H1 (cell line): ENCODE measurements at regions not wholly inside any gene's neighbourhood (a gene's known extent, or its start where the extent isn't known, plus 50 kb on each side); places are given as distances from the start of the nearest gene placed in this dataset.
"Not testable (repeated sequence)": the region's sequence is repeated elsewhere in the genome, so short reads cannot be mapped to it uniquely, and the experiment has no call there.

Experiments used
- ATF3 ChIP-seq: IDR thresholded peaks from 2 replicates; pipeline ENCODE4 v1.6.1; 2011; ENCODE audit warnings: low read depth, mild to moderate bottlenecking, low read length; ENCODE audit not compliant: insufficient read depth
- BACH1 ChIP-seq: IDR thresholded peaks from 2 replicates; pipeline ENCODE4 v1.6.1; 2012; ENCODE audit warnings: low read length, improper control_type of control experiment
- CBX5 ChIP-seq: fragments of 300-800, 300-1000 bp; sonication (generic); IDR thresholded peaks from 2 replicates; pipeline ENCODE4 v1.7.1; 2016; ENCODE audit warnings: antibody characterized with exemption, low read length, low read depth
- CHD2 ChIP-seq: IDR thresholded peaks from 2 replicates; pipeline ENCODE4 v1.6.1; 2012; ENCODE audit warnings: low read length, improper control_type of control experiment
- CTCF ChIP-seq, 3 experiments: IDR thresholded peaks; 1 replicate in 2 of 3; 2 replicates in 1 of 3; pipeline versions ENCODE4 v1.5.1 to v1.6.1; 2011; ENCODE audit warnings: low read length in 3 of 3, mild to moderate bottlenecking in 3 of 3, inconsistent platforms in 2 of 3, low read depth in 1 of 3, moderate library complexity in 1 of 3; ENCODE audit not compliant: insufficient read depth in 1 of 3; ENCODE audit errors: control extremely low read depth in 1 of 3
- EP300 ChIP-seq, 2 experiments: IDR thresholded peaks; 1 replicate in 1 of 2; 2 replicates in 1 of 2; pipeline ENCODE4 v1.6.1; 2011 to 2012; ENCODE audit warnings: low read depth in 2 of 2, low read length in 2 of 2, mild to moderate bottlenecking in 2 of 2, borderline replicate concordance in 1 of 2, inconsistent platforms in 1 of 2, moderate library complexity in 1 of 2
- HDAC2 ChIP-seq, 2 experiments: fragments of 300-600 bp in 1 of 2; sonication (generic) in 1 of 2; IDR thresholded peaks; 2 replicates each; pipeline ENCODE4 v1.6.1; 2011 to 2012; ENCODE audit warnings: low read depth in 2 of 2, low read length in 2 of 2, mild to moderate bottlenecking in 2 of 2, moderate library complexity in 2 of 2, borderline replicate concordance in 1 of 2, inconsistent platforms in 1 of 2
- JUN ChIP-seq: IDR thresholded peaks from 2 replicates; pipeline ENCODE4 v1.6.1; 2011; ENCODE audit warnings: low read depth, mild to moderate bottlenecking, improper control_type of control experiment, low read length
- POLR2A ChIP-seq, 2 experiments: IDR thresholded peaks; 1 replicate in 1 of 2; 2 replicates in 1 of 2; pipeline ENCODE4 v1.6.1; 2011; ENCODE audit warnings: low read depth in 2 of 2, low read length in 2 of 2, mild to moderate bottlenecking in 2 of 2; ENCODE audit errors: control extremely low read depth in 1 of 2
- POLR2AphosphoS5 ChIP-seq: IDR thresholded peaks from 2 replicates; pipeline ENCODE4 v1.6.1; 2011; ENCODE audit warnings: low read depth, low read length
- RFX5 ChIP-seq: IDR thresholded peaks from 2 replicates; pipeline ENCODE4 v1.6.1; 2011; ENCODE audit warnings: low read depth, low read length, improper control_type of control experiment, borderline replicate concordance
- SIN3A ChIP-seq, 2 experiments: IDR thresholded peaks in 1 of 2; conservative IDR thresholded peaks in 1 of 2; 2 replicates each; pipeline ENCODE4 v1.6.1; 2011 to 2012; ENCODE audit warnings: low read length in 2 of 2, improper control_type of control experiment in 1 of 2, low read depth in 1 of 2, mild to moderate bottlenecking in 1 of 2
- USF2 ChIP-seq: IDR thresholded peaks from 2 replicates; pipeline ENCODE4 v1.6.1; 2011; ENCODE audit warnings: low read length, improper control_type of control experiment
- TF ChIP-seq, protein P1 (sequence below): IDR thresholded peaks from 2 replicates; pipeline ENCODE4 v1.6.1; 2012; ENCODE audit warnings: low read length, inconsistent platforms

GRCh38 chr7:32790766-32791430 lies 100.7 kb downstream of the KBTBD2 start:
- TF ChIP-seq POLR2AphosphoS5; RFX5; CTCF (IDR thresholded peaks at IDR 0.05; ENCODE audit: control extremely low read depth in 1 of 3, insufficient read depth in 1 of 3, low read depth in 1 of 3, low read length in 3 of 3); CBX5; ATF3; SIN3A (conservative IDR thresholded peaks at IDR 0.05 in 1 of 2, IDR thresholded peaks at IDR 0.05 in 1 of 2; ENCODE audit: low read depth in 1 of 2, low read length in 2 of 2); EP300 (IDR thresholded peaks at IDR 0.05; ENCODE audit: borderline replicate concordance in 1 of 2, low read depth in 2 of 2, low read length in 2 of 2); POLR2A (IDR thresholded peaks at IDR 0.05; ENCODE audit: control extremely low read depth in 1 of 2, low read depth in 2 of 2, low read length in 2 of 2); HDAC2 (IDR thresholded peaks at IDR 0.05; ENCODE audit: borderline replicate concordance in 1 of 2, low read depth in 2 of 2, low read length in 2 of 2); USF2; JUN; CHD2; BACH1: not testable (repeated sequence)
- TF ChIP-seq, protein P1, sequence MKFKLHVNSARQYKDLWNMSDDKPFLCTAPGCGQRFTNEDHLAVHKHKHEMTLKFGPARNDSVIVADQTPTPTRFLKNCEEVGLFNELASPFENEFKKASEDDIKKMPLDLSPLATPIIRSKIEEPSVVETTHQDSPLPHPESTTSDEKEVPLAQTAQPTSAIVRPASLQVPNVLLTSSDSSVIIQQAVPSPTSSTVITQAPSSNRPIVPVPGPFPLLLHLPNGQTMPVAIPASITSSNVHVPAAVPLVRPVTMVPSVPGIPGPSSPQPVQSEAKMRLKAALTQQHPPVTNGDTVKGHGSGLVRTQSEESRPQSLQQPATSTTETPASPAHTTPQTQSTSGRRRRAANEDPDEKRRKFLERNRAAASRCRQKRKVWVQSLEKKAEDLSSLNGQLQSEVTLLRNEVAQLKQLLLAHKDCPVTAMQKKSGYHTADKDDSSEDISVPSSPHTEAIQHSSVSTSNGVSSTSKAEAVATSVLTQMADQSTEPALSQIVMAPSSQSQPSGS, result not testable (repeated sequence)
